ENCODE measurements at regions not wholly inside any gene's neighbourhood (a gene's known extent, or its start where the extent isn't known, plus 50 kb on each side); places are given as distances from the start of the nearest gene placed in this dataset.

- Histone ChIP-seq H3K27ac (ENCODE audit: low read depth in 1 of 2, low read length in 2 of 2) (no peak overlapping the region), H3K9me3 (ENCODE audit: control insufficient read depth, low read length) (peaks cover 4% of the 10 kb centered on the region), H3K27me3 (ENCODE audit: control insufficient read depth in 1 of 2, insufficient read depth in 2 of 2, low read length in 1 of 2) (no peaks in the 10 kb centered on the region), H3K4me3 (ENCODE audit: low read length in 2 of 2) (no peak overlapping the region), H3K36me3 (ENCODE audit: control insufficient read depth in 1 of 2, insufficient read depth in 2 of 2, low read length in 1 of 2) (no peaks in the 10 kb centered on the region), H3K4me1 (ENCODE audit: control insufficient read depth in 1 of 2, insufficient read depth in 2 of 2, low read length in 2 of 2) (no peaks in the 10 kb centered on the region)
- DNase-seq (no peak), ATAC-seq (ENCODE audit: low FRiP score) (no peak)
- WGBS, 2 donors = 70 to 75% methylated on average over 2 of the region's 2 CpGs
- intact Hi-C loops (cut with DNase I) = no loop called here
These were observed 183.9 kb upstream of the GHITM start for GRCh38 chr10:83955406-83955805.

GRCh38 chr10:83957168-83957947 lies 182.0 kb upstream of the GHITM start:
- no peaks in the 10 kb centered on the region for H3K36me3 ChIP-seq (ENCODE audit: control insufficient read depth in 1 of 2, insufficient read depth in 2 of 2, low read length in 1 of 2)
- H3K27ac ChIP-seq (ENCODE audit: low read depth in 1 of 2, low read length in 2 of 2) = no peak overlapping the region
- peaks cover 4% of the 10 kb centered on the region for H3K9me3 ChIP-seq (ENCODE audit: control insufficient read depth, low read length)
- DNase-seq (no peak), ATAC-seq (ENCODE audit: low FRiP score) (no peak)
- intact Hi-C loops (cut with DNase I) = no loop called here
- 67 to 75% methylated on average over 4 of the region's 4 CpGs for WGBS, 2 donors
- H3K4me3 ChIP-seq (ENCODE audit: low read length in 2 of 2) = no peak overlapping the region
- no peaks in the 10 kb centered on the region for H3K27me3 ChIP-seq (ENCODE audit: control insufficient read depth in 1 of 2, insufficient read depth in 2 of 2, low read length in 1 of 2)
- no peaks in the 10 kb centered on the region for H3K4me1 ChIP-seq (ENCODE audit: control insufficient read depth in 1 of 2, insufficient read depth in 2 of 2, low read length in 2 of 2)

- Histone ChIP-seq H3K4me3 (ENCODE audit: low read length in 2 of 2) (no peak overlapping the region), H3K4me1 (ENCODE audit: control insufficient read depth in 1 of 2, insufficient read depth in 2 of 2, low read length in 2 of 2) (no peaks in the 10 kb centered on the region), H3K36me3 (ENCODE audit: control insufficient read depth in 1 of 2, insufficient read depth in 2 of 2, low read length in 1 of 2) (no peaks in the 10 kb centered on the region), H3K9me3 (ENCODE audit: control insufficient read depth, low read length) (peaks cover 2% of the 10 kb centered on the region), H3K27ac (ENCODE audit: low read depth in 1 of 2, low read length in 2 of 2) (no peak overlapping the region), H3K27me3 (ENCODE audit: control insufficient read depth in 1 of 2, insufficient read depth in 2 of 2, low read length in 1 of 2) (no peaks in the 10 kb centered on the region)
- ATAC-seq (ENCODE audit: low FRiP score) = no peak
- intact Hi-C loops (cut with DNase I) = no loop called here
- WGBS, 2 donors = 80 to 86% methylated on average over 3 of the region's 3 CpGs
- no peak for DNase-seq
These were observed 180.0 kb upstream of the GHITM start for GRCh38 chr10:83959328-83959727.

- WGBS, 2 donors = 54 to 74% methylated on average over 1 of the region's 1 CpG
These were observed 179.2 kb upstream of the GHITM start for GRCh38 chr10:83960125-83960524.

GRCh38 chr10:83961620-83962019 lies 177.7 kb upstream of the GHITM start:
- H3K27me3 ChIP-seq (ENCODE audit: control insufficient read depth in 1 of 2, insufficient read depth in 2 of 2, low read length in 1 of 2) = no peaks in the 10 kb centered on the region
- no peak overlapping the region for H3K27ac ChIP-seq (ENCODE audit: low read depth in 1 of 2, low read length in 2 of 2)
- no peak overlapping the region for H3K4me3 ChIP-seq (ENCODE audit: low read length in 2 of 2)
- no peak for DNase-seq
- no peak for ATAC-seq (ENCODE audit: low FRiP score)
- H3K9me3 ChIP-seq (ENCODE audit: control insufficient read depth, low read length) = no peaks in the 10 kb centered on the region
- no peaks in the 10 kb centered on the region for H3K36me3 ChIP-seq (ENCODE audit: control insufficient read depth in 1 of 2, insufficient read depth in 2 of 2, low read length in 1 of 2)
- intact Hi-C loops (cut with DNase I) = no loop called here
- H3K4me1 ChIP-seq (ENCODE audit: control insufficient read depth in 1 of 2, insufficient read depth in 2 of 2, low read length in 2 of 2) = no peaks in the 10 kb centered on the region

More at GRCh38 chr10:83960125-83960524, 179.2 kb upstream of the GHITM start:
- ATAC-seq (ENCODE audit: low FRiP score) (no peak), DNase-seq (no peak)
- intact Hi-C loops (cut with DNase I) = no loop called here
- Histone ChIP-seq H3K27me3 (ENCODE audit: control insufficient read depth in 1 of 2, insufficient read depth in 2 of 2, low read length in 1 of 2) (no peaks in the 10 kb centered on the region), H3K4me3 (ENCODE audit: low read length in 2 of 2) (no peak overlapping the region), H3K27ac (ENCODE audit: low read depth in 1 of 2, low read length in 2 of 2) (no peak overlapping the region), H3K36me3 (ENCODE audit: control insufficient read depth in 1 of 2, insufficient read depth in 2 of 2, low read length in 1 of 2) (no peaks in the 10 kb centered on the region), H3K4me1 (ENCODE audit: control insufficient read depth in 1 of 2, insufficient read depth in 2 of 2, low read length in 2 of 2) (no peaks in the 10 kb centered on the region), H3K9me3 (ENCODE audit: control insufficient read depth, low read length) (no peaks in the 10 kb centered on the region)

- Histone ChIP-seq H3K4me3 (ENCODE audit: low read length in 2 of 2) (no peak overlapping the region), H3K9me3 (ENCODE audit: control insufficient read depth, low read length) (no peaks in the 10 kb centered on the region), H3K27me3 (ENCODE audit: control insufficient read depth in 1 of 2, insufficient read depth in 2 of 2, low read length in 1 of 2) (no peaks in the 10 kb centered on the region), H3K4me1 (ENCODE audit: control insufficient read depth in 1 of 2, insufficient read depth in 2 of 2, low read length in 2 of 2) (no peaks in the 10 kb centered on the region), H3K27ac (ENCODE audit: low read depth in 1 of 2, low read length in 2 of 2) (no peak overlapping the region), H3K36me3 (ENCODE audit: control insufficient read depth in 1 of 2, insufficient read depth in 2 of 2, low read length in 1 of 2) (no peaks in the 10 kb centered on the region)
- ATAC-seq (ENCODE audit: low FRiP score) (no peak), DNase-seq (no peak)
- intact Hi-C loops (cut with DNase I) = no loop called here
- 73 to 77% methylated on average over 3 of the region's 3 CpGs for whole genome bisulfite sequencing, 2 donors
These were observed 175.9 kb upstream of the GHITM start for GRCh38 chr10:83963446-83963845.

GRCh38 chr10:83965473-83965872 lies 173.8 kb upstream of the GHITM start:
- 13 to 18% methylated on average over 2 of the region's 2 CpGs for WGBS, 2 donors

GRCh38 chr10:83968052-83968451 lies 171.3 kb upstream of the GHITM start:
- H3K27ac ChIP-seq (ENCODE audit: low read depth in 1 of 2, low read length in 2 of 2) = no peak overlapping the region
- no peaks in the 10 kb centered on the region for H3K9me3 ChIP-seq (ENCODE audit: control insufficient read depth, low read length)
- no peaks in the 10 kb centered on the region for H3K36me3 ChIP-seq (ENCODE audit: control insufficient read depth in 1 of 2, insufficient read depth in 2 of 2, low read length in 1 of 2)
- ATAC-seq (ENCODE audit: low FRiP score) (no peak), DNase-seq (no peak)
- no peaks in the 10 kb centered on the region for H3K4me1 ChIP-seq (ENCODE audit: control insufficient read depth in 1 of 2, insufficient read depth in 2 of 2, low read length in 2 of 2)
- WGBS, 2 donors = 72 to 84% methylated on average over 4 of the region's 4 CpGs
- no peaks in the 10 kb centered on the region for H3K27me3 ChIP-seq (ENCODE audit: control insufficient read depth in 1 of 2, insufficient read depth in 2 of 2, low read length in 1 of 2)
- H3K4me3 ChIP-seq (ENCODE audit: low read length in 2 of 2) = no peak overlapping the region
- intact Hi-C loops (cut with DNase I) = no loop called here

More at GRCh38 chr10:83965473-83965872, 173.8 kb upstream of the GHITM start:
- no peaks in the 10 kb centered on the region for H3K27me3 ChIP-seq (ENCODE audit: control insufficient read depth in 1 of 2, insufficient read depth in 2 of 2, low read length in 1 of 2)
- H3K36me3 ChIP-seq (ENCODE audit: control insufficient read depth in 1 of 2, insufficient read depth in 2 of 2, low read length in 1 of 2) = no peaks in the 10 kb centered on the region
- H3K9me3 ChIP-seq (ENCODE audit: control insufficient read depth, low read length) = no peaks in the 10 kb centered on the region
- DNase-seq = no peak
- no peak for ATAC-seq (ENCODE audit: low FRiP score)
- H3K4me1 ChIP-seq (ENCODE audit: control insufficient read depth in 1 of 2, insufficient read depth in 2 of 2, low read length in 2 of 2) = no peaks in the 10 kb centered on the region
- H3K27ac ChIP-seq (ENCODE audit: low read depth in 1 of 2, low read length in 2 of 2) = no peak overlapping the region
- H3K4me3 ChIP-seq (ENCODE audit: low read length in 2 of 2) = no peak overlapping the region
- intact Hi-C loops (cut with DNase I) = no loop called here

GRCh38 chr10:83978681-83979383 lies 160.5 kb upstream of the GHITM start:
- WGBS, 2 donors = 66 to 70% methylated on average over 5 of the region's 5 CpGs
- H3K4me1 ChIP-seq (ENCODE audit: control insufficient read depth in 1 of 2, insufficient read depth in 2 of 2, low read length in 2 of 2) = no peaks in the 10 kb centered on the region
- no peak for DNase-seq
- H3K27ac ChIP-seq (ENCODE audit: low read depth in 1 of 2, low read length in 2 of 2) = no peak overlapping the region
- no peak for ATAC-seq (ENCODE audit: low FRiP score)
- H3K27me3 ChIP-seq (ENCODE audit: control insufficient read depth in 1 of 2, insufficient read depth in 2 of 2, low read length in 1 of 2) = no peaks in the 10 kb centered on the region
- no peak overlapping the region for H3K4me3 ChIP-seq (ENCODE audit: low read length in 2 of 2)
- intact Hi-C loops (cut with DNase I) = no loop called here
- no peaks in the 10 kb centered on the region for H3K36me3 ChIP-seq (ENCODE audit: control insufficient read depth in 1 of 2, insufficient read depth in 2 of 2, low read length in 1 of 2)
- no peaks in the 10 kb centered on the region for H3K9me3 ChIP-seq (ENCODE audit: control insufficient read depth, low read length)

All from aorta (tissue), 5 donors.